NCI-H2029 (cell line): ENCODE measurements at regions not wholly inside any gene's neighbourhood (a gene's known extent, or its start where the extent isn't known, plus 50 kb on each side); places are given as distances from the start of the nearest gene placed in this dataset.
A peak's percentile ranks its signal among the peaks of the same experiment; 100 is the strongest.

ENCODE experiments used
- DNase-seq: peaks from one replicate; lab custom pipeline; 2025; lab: John Stamatoyannopoulos, UW

- peak; percentile 99 for DNase-seq
Observed at GRCh38 chr3:14286887-14287500, 108.4 kb downstream of the LSM3 start.

- DNase-seq = no peak
Observed at GRCh38 chr3:14288177-14288788, 109.7 kb downstream of the LSM3 start.

- no peak for DNase-seq
Observed at GRCh38 chr3:14288833-14289451, 110.3 kb downstream of the LSM3 start.

GRCh38 chr3:14289590-14290461, 111.2 kb downstream of the LSM3 start:
- no peak for DNase-seq

GRCh38 chr3:14290631-14291385, 111.6 kb upstream of the SLC6A6 start:
- DNase-seq = peak; percentile 15

- no peak for DNase-seq
Observed at GRCh38 chr3:14295037-14295436, 107.4 kb upstream of the SLC6A6 start.

GRCh38 chr3:14295801-14296200, 106.6 kb upstream of the SLC6A6 start:
- DNase-seq = no peak

- DNase-seq = no peak
Observed at GRCh38 chr3:14297305-14297704, 105.1 kb upstream of the SLC6A6 start.

GRCh38 chr3:14297784-14298236, 104.6 kb upstream of the SLC6A6 start:
- no peak for DNase-seq

- DNase-seq = no peak
Observed at GRCh38 chr3:14298442-14298841, 104.0 kb upstream of the SLC6A6 start.

- DNase-seq = no peak
Observed at GRCh38 chr3:14298991-14299555, 103.3 kb upstream of the SLC6A6 start.

GRCh38 chr3:14299767-14300166, 102.6 kb upstream of the SLC6A6 start:
- DNase-seq = no peak

GRCh38 chr3:14300721-14301399, 101.5 kb upstream of the SLC6A6 start:
- DNase-seq = no peak

GRCh38 chr3:14301558-14301957, 100.8 kb upstream of the SLC6A6 start:
- DNase-seq = no peak

GRCh38 chr3:14303336-14304100, 98.9 kb upstream of the SLC6A6 start:
- DNase-seq = no peak

GRCh38 chr3:14304101-14305045, 98.0 kb upstream of the SLC6A6 start:
- peak; percentile 83 for DNase-seq

GRCh38 chr3:14305324-14305723, 97.1 kb upstream of the SLC6A6 start:
- DNase-seq = no peak

- no peak for DNase-seq
Observed at GRCh38 chr3:14306142-14306541, 96.3 kb upstream of the SLC6A6 start.
